Mesendoderm (in vitro differentiated cells): ENCODE measurements at regions not wholly inside any gene's neighbourhood (a gene's known extent, or its start where the extent isn't known, plus 50 kb on each side); places are given as distances from the start of the nearest gene placed in this dataset.

Experiments used
- DNase-seq: peaks from one replicate; pipeline ENCODE4 v3.0.0; 2013
- H2AK5ac ChIP-seq: 2 replicates; pipeline ENCODE4 v1.6.1; 2013; ENCODE audit warnings: low read length, inconsistent platforms
- H2BK120ac ChIP-seq: 2 replicates; pipeline ENCODE4 v1.6.1; 2013; ENCODE audit warnings: low read depth, mild to moderate bottlenecking, low read length, moderate library complexity, mixed read lengths
- H2BK15ac ChIP-seq: replicated peaks from 2 replicates; pipeline ENCODE4 v1.6.1; 2013; ENCODE audit warnings: low read depth, mild to moderate bottlenecking, moderate library complexity
- H2BK5ac ChIP-seq: 2 replicates; pipeline ENCODE4 v1.6.1; 2013; ENCODE audit warnings: low read length, inconsistent platforms
- H3K18ac ChIP-seq: 2 replicates; pipeline ENCODE4 v1.6.1; 2013; ENCODE audit warnings: mild to moderate bottlenecking, low read length, mixed read lengths
- H3K23ac ChIP-seq: one replicate; pipeline ENCODE4 v1.6.1; 2013; ENCODE audit warnings: low read length
- H3K27ac ChIP-seq: 2 replicates; pipeline ENCODE4 v1.5.1; 2013; ENCODE audit warnings: low read depth, mild to moderate bottlenecking, inconsistent platforms, low read length, moderate library complexity
- H3K27me3 ChIP-seq: 2 replicates; pipeline ENCODE4 v1.6.1; 2013; ENCODE audit warnings: low read length, control low read depth, mild to moderate bottlenecking, inconsistent platforms; ENCODE audit not compliant: insufficient read depth, poor library complexity
- H3K36me3 ChIP-seq: 2 replicates; pipeline ENCODE4 v1.6.1; 2013; ENCODE audit warnings: low read length, inconsistent platforms; ENCODE audit not compliant: control insufficient read depth, insufficient read depth
- H3K4ac ChIP-seq: one replicate; pipeline ENCODE4 v1.6.1; 2013; ENCODE audit warnings: low read depth, mild to moderate bottlenecking, low read length, moderate library complexity
- H3K4me1 ChIP-seq: 2 replicates; pipeline ENCODE4 v1.6.1; 2013; ENCODE audit warnings: low read depth, low read length, inconsistent platforms; ENCODE audit not compliant: control insufficient read depth
- H3K4me2 ChIP-seq: 2 replicates; pipeline ENCODE4 v1.6.1; 2013; ENCODE audit warnings: low read length
- H3K4me3 ChIP-seq: 2 replicates; pipeline ENCODE4 v1.5.1; 2013; ENCODE audit warnings: mild to moderate bottlenecking, low read length
- H3K56ac ChIP-seq: one replicate; pipeline ENCODE4 v1.6.1; 2013; ENCODE audit warnings: low read length
- H3K79me1 ChIP-seq: 2 replicates; pipeline ENCODE4 v1.6.1; 2013; ENCODE audit warnings: low read length, inconsistent platforms
- H3K79me2 ChIP-seq: 2 replicates; pipeline ENCODE4 v1.6.1; 2013; ENCODE audit warnings: mild to moderate bottlenecking, low read length; ENCODE audit not compliant: control insufficient read depth, insufficient read depth
- H3K9ac ChIP-seq: 2 replicates; pipeline ENCODE4 v1.6.1; 2013; ENCODE audit warnings: low read length, inconsistent platforms
- H4K5ac ChIP-seq: one replicate; pipeline ENCODE4 v1.6.1; 2013; ENCODE audit warnings: low read length
- H4K8ac ChIP-seq: one replicate; pipeline ENCODE4 v1.6.1; 2013; ENCODE audit warnings: low read depth, mild to moderate bottlenecking, control low read depth, low read length, moderate library complexity
- WGBS: extraction: QIAGEN DNeasy Blood & Tissue Kit; methylation state at CpG from one replicate; pipeline ENCODE4 v1.1.7; 2013; ENCODE audit warnings: low lambda C conversion rate, missing lambda C conversion rate; ENCODE audit not compliant: insufficient coverage; ENCODE audit errors: extremely low coverage; 5-methylcytosine and 5-hydroxymethylcytosine counted together

- Histone ChIP-seq H3K18ac (no peak overlapping the region), H2BK15ac (no peak overlapping the region), H3K27me3 (no peaks in the 10 kb centered on the region), H3K36me3 (no peaks in the 10 kb centered on the region), H3K27ac (no peak overlapping the region), H3K79me1 (no peaks in the 10 kb centered on the region), H3K9ac (no peak overlapping the region), H4K8ac (no peak overlapping the region), H3K4me1 (no peaks in the 10 kb centered on the region), H2BK120ac (no peak overlapping the region), H3K79me2 (no peaks in the 10 kb centered on the region), H4K5ac (no peak overlapping the region), H2AK5ac (no peak overlapping the region), H2BK5ac (no peak overlapping the region), H3K23ac (no peak overlapping the region), H3K4ac (no peak overlapping the region), H3K4me2 (no peak overlapping the region), H3K4me3 (no peak overlapping the region), H3K56ac (no peak overlapping the region)
- no peak for DNase-seq
- no CpG with 5 or more reads among the region's 4 CpGs for WGBS
Measured at GRCh38 chr9:87064311-87064710, 117.0 kb upstream of the GAS1 start.

- no peak overlapping the region for H2BK15ac ChIP-seq
- no peak overlapping the region for H3K27ac ChIP-seq
- no peaks in the 10 kb centered on the region for H3K27me3 ChIP-seq
- no peak overlapping the region for H3K56ac ChIP-seq
- no peak overlapping the region for H3K4me3 ChIP-seq
- H3K4me2 ChIP-seq: no peak overlapping the region
- DNase-seq: no peak
- H2BK5ac ChIP-seq: no peak overlapping the region
- H3K4ac ChIP-seq: no peak overlapping the region
- no peak overlapping the region for H2BK120ac ChIP-seq
- no peaks in the 10 kb centered on the region for H3K4me1 ChIP-seq
- no peak overlapping the region for H3K9ac ChIP-seq
- H3K79me2 ChIP-seq: no peaks in the 10 kb centered on the region
- H2AK5ac ChIP-seq: no peak overlapping the region
- H3K23ac ChIP-seq: no peak overlapping the region
- no peak overlapping the region for H4K5ac ChIP-seq
- WGBS: no CpG with 5 or more reads among the region's 4 CpGs
- H3K79me1 ChIP-seq: no peaks in the 10 kb centered on the region
- H3K36me3 ChIP-seq: no peaks in the 10 kb centered on the region
- no peak overlapping the region for H4K8ac ChIP-seq
- no peak overlapping the region for H3K18ac ChIP-seq
Measured at GRCh38 chr9:87065981-87066380, 118.7 kb upstream of the GAS1 start.

GRCh38 chr9:87067426-87067825, 120.1 kb upstream of the GAS1 start:
- Histone ChIP-seq H3K79me1 (no peaks in the 10 kb centered on the region), H3K27ac (no peak overlapping the region), H2BK5ac (no peak overlapping the region), H3K27me3 (no peaks in the 10 kb centered on the region), H4K8ac (no peak overlapping the region), H3K79me2 (no peaks in the 10 kb centered on the region), H3K9ac (no peak overlapping the region), H3K56ac (no peak overlapping the region), H3K23ac (no peak overlapping the region), H3K4me3 (no peak overlapping the region), H2AK5ac (no peak overlapping the region), H3K4me1 (no peaks in the 10 kb centered on the region), H2BK15ac (no peak overlapping the region), H4K5ac (no peak overlapping the region), H3K18ac (no peak overlapping the region), H3K4ac (no peak overlapping the region), H3K4me2 (no peak overlapping the region), H3K36me3 (no peaks in the 10 kb centered on the region), H2BK120ac (no peak overlapping the region)
- WGBS: no CpG with 5 or more reads among the region's 1 CpG
- DNase-seq: no peak

GRCh38 chr9:87068177-87068840, 121.0 kb upstream of the GAS1 start:
- no peak overlapping the region for H2BK120ac ChIP-seq
- H3K56ac ChIP-seq: no peak overlapping the region
- H3K4me3 ChIP-seq: no peak overlapping the region
- WGBS: no CpG with 5 or more reads among the region's 4 CpGs
- no peak overlapping the region for H3K27ac ChIP-seq
- no peaks in the 10 kb centered on the region for H3K79me1 ChIP-seq
- no peak overlapping the region for H2BK5ac ChIP-seq
- H3K79me2 ChIP-seq: no peaks in the 10 kb centered on the region
- H4K8ac ChIP-seq: no peak overlapping the region
- no peak overlapping the region for H3K23ac ChIP-seq
- H3K4ac ChIP-seq: no peak overlapping the region
- H2BK15ac ChIP-seq: no peak overlapping the region
- no peak overlapping the region for H3K4me2 ChIP-seq
- DNase-seq: no peak
- H4K5ac ChIP-seq: no peak overlapping the region
- no peaks in the 10 kb centered on the region for H3K27me3 ChIP-seq
- H3K18ac ChIP-seq: no peak overlapping the region
- H3K9ac ChIP-seq: no peak overlapping the region
- no peaks in the 10 kb centered on the region for H3K4me1 ChIP-seq
- no peaks in the 10 kb centered on the region for H3K36me3 ChIP-seq
- no peak overlapping the region for H2AK5ac ChIP-seq

- no peak overlapping the region for H2BK5ac ChIP-seq
- H3K18ac ChIP-seq: no peak overlapping the region
- H3K23ac ChIP-seq: no peak overlapping the region
- H2BK120ac ChIP-seq: no peak overlapping the region
- H2BK15ac ChIP-seq: no peak overlapping the region
- no peaks in the 10 kb centered on the region for H3K27me3 ChIP-seq
- no peaks in the 10 kb centered on the region for H3K4me1 ChIP-seq
- no peak overlapping the region for H4K8ac ChIP-seq
- no peak overlapping the region for H3K56ac ChIP-seq
- no peaks in the 10 kb centered on the region for H3K79me1 ChIP-seq
- WGBS: no CpG with 5 or more reads among the region's 3 CpGs
- DNase-seq: no peak
- H3K27ac ChIP-seq: no peak overlapping the region
- no peak overlapping the region for H2AK5ac ChIP-seq
- no peak overlapping the region for H3K4me3 ChIP-seq
- no peak overlapping the region for H3K4me2 ChIP-seq
- no peak overlapping the region for H4K5ac ChIP-seq
- no peak overlapping the region for H3K4ac ChIP-seq
- H3K9ac ChIP-seq: no peak overlapping the region
- no peaks in the 10 kb centered on the region for H3K79me2 ChIP-seq
- H3K36me3 ChIP-seq: no peaks in the 10 kb centered on the region
Measured at GRCh38 chr9:87069690-87070089, 122.4 kb upstream of the GAS1 start.

GRCh38 chr9:87070336-87070735, 123.0 kb upstream of the GAS1 start:
- no peaks in the 10 kb centered on the region for H3K4me1 ChIP-seq
- no peak overlapping the region for H2BK5ac ChIP-seq
- H2BK15ac ChIP-seq: no peak overlapping the region
- no peaks in the 10 kb centered on the region for H3K36me3 ChIP-seq
- DNase-seq: no peak
- no peaks in the 10 kb centered on the region for H3K27me3 ChIP-seq
- H4K5ac ChIP-seq: no peak overlapping the region
- H3K79me1 ChIP-seq: no peaks in the 10 kb centered on the region
- H3K18ac ChIP-seq: no peak overlapping the region
- H3K9ac ChIP-seq: no peak overlapping the region
- WGBS: no CpG with 5 or more reads among the region's 3 CpGs
- H3K4me3 ChIP-seq: no peak overlapping the region
- H2BK120ac ChIP-seq: no peak overlapping the region
- no peak overlapping the region for H3K23ac ChIP-seq
- H3K4me2 ChIP-seq: no peak overlapping the region
- H2AK5ac ChIP-seq: no peak overlapping the region
- H3K4ac ChIP-seq: no peak overlapping the region
- no peak overlapping the region for H3K27ac ChIP-seq
- no peak overlapping the region for H3K56ac ChIP-seq
- no peaks in the 10 kb centered on the region for H3K79me2 ChIP-seq
- H4K8ac ChIP-seq: no peak overlapping the region
